IMR-90 (cell line): ENCODE measurements at regions not wholly inside any gene's neighbourhood (a gene's known extent, or its start where the extent isn't known, plus 50 kb on each side); places are given as distances from the start of the nearest gene placed in this dataset.

Source experiments
- ATAC-seq: fragments of 200-7000 bp; cut with Tn5 transposase; 2 replicates; pipeline ENCODE4 v1.9.1; 2020; ENCODE audit warnings: low read depth, mild to moderate bottlenecking, moderate library complexity
- BruUV-seq: library from RNA; stranded (reverse); fragments of 400-500 nt; replicated peaks from 2 replicates; lab custom pipeline; 2021; lab: Mats Ljungman, UMichigan
- CTCF ChIA-PET: fragments of 300-600 bp; formaldehyde crosslinking; extraction: SDS; loops from one replicate; lab custom pipeline; 2021; ENCODE audit warnings: antibody characterized with exemption; lab: Yijun Ruan, JAX
- POLR2A ChIA-PET: fragments of 300-600 bp; sonication (Branson Sonifier 250); formaldehyde crosslinking; loops from one replicate; lab custom pipeline; 2022; ENCODE audit warnings: antibody characterized with exemption; ENCODE audit not compliant: unreplicated experiment; lab: Charles Lee
- DNase-seq: peaks from one replicate; pipeline ENCODE4 v3.0.0; 2013
- H2AFZ ChIP-seq: replicated peaks from 2 replicates; pipeline ENCODE3; 2013; ENCODE audit warnings: low read length, mild to moderate bottlenecking; ENCODE audit not compliant: poor library complexity
- H2AK5ac ChIP-seq: 2 replicates; pipeline ENCODE4 v1.6.1; 2013; ENCODE audit warnings: low read depth, low read length, inconsistent platforms
- H2AK9ac ChIP-seq: replicated peaks from 2 replicates; pipeline ENCODE3; 2013; ENCODE audit warnings: mild to moderate bottlenecking, low read depth, low read length, moderate library complexity; ENCODE audit not compliant: poor library complexity
- H2BK120ac ChIP-seq: 2 replicates; pipeline ENCODE4 v1.6.1; 2013; ENCODE audit warnings: low read depth, low read length, inconsistent platforms
- H2BK15ac ChIP-seq: 3 replicates; pipeline ENCODE4 v1.6.1; 2013; ENCODE audit warnings: low read depth, low read length, inconsistent platforms
- H2BK20ac ChIP-seq: 2 replicates; pipeline ENCODE4 v1.6.1; 2013; ENCODE audit warnings: low read depth, mild to moderate bottlenecking, inconsistent platforms, low read length, moderate library complexity
- H2BK5ac ChIP-seq: 2 replicates; pipeline ENCODE4 v1.6.1; 2013; ENCODE audit warnings: mild to moderate bottlenecking, low read depth, low read length, inconsistent platforms; ENCODE audit not compliant: poor library complexity, severe bottlenecking
- H3K14ac ChIP-seq: replicated peaks from 2 replicates; pipeline ENCODE4 v1.6.1; 2013; ENCODE audit warnings: low read depth, low read length, inconsistent platforms
- H3K18ac ChIP-seq: 2 replicates; pipeline ENCODE4 v1.6.1; 2013; ENCODE audit warnings: low read depth, low read length, control low read depth
- H3K23ac ChIP-seq: 2 replicates; pipeline ENCODE4 v1.6.1; 2013; ENCODE audit warnings: low read depth, low read length, inconsistent platforms
- H3K27ac ChIP-seq: 2 replicates; pipeline ENCODE4 v1.5.1; 2013; ENCODE audit warnings: mild to moderate bottlenecking, control low read depth, low read length; ENCODE audit not compliant: insufficient read depth
- H3K27me3 ChIP-seq: 2 replicates; pipeline ENCODE4 v1.6.1; 2013; ENCODE audit warnings: low read length; ENCODE audit not compliant: control insufficient read depth, insufficient read depth
- H3K36me3 ChIP-seq: 2 replicates; pipeline ENCODE4 v1.6.1; 2013; ENCODE audit warnings: low read length, mixed read lengths; ENCODE audit not compliant: control insufficient read depth, insufficient read depth
- H3K4ac ChIP-seq: 2 replicates; pipeline ENCODE4 v1.6.1; 2013; ENCODE audit warnings: low read depth, low read length, inconsistent platforms
- H3K4me1 ChIP-seq: 2 replicates; pipeline ENCODE4 v1.6.1; 2013; ENCODE audit warnings: low read length, mixed read lengths; ENCODE audit not compliant: control insufficient read depth, insufficient read depth
- H3K4me2 ChIP-seq: 2 replicates; pipeline ENCODE4 v1.6.1; 2013; ENCODE audit warnings: low read depth, mild to moderate bottlenecking, control low read depth, low read length, moderate library complexity
- H3K4me3 ChIP-seq: 2 replicates; pipeline ENCODE4 v1.5.1; 2013; ENCODE audit warnings: low read depth, mild to moderate bottlenecking, control low read depth, low read length, moderate library complexity; ENCODE audit not compliant: insufficient read depth
- H3K56ac ChIP-seq: 2 replicates; pipeline ENCODE4 v1.6.1; 2013; ENCODE audit warnings: low read length, inconsistent platforms; ENCODE audit not compliant: insufficient read depth; ENCODE audit errors: extremely low read depth
- H3K79me1 ChIP-seq, 2 experiments: 2 replicates each; pipeline ENCODE4 v1.6.1; 2013; ENCODE audit warnings: low read length in 2 of 2, inconsistent platforms in 1 of 2, low read depth in 1 of 2
- H3K9ac ChIP-seq: 2 replicates; pipeline ENCODE4 v1.6.1; 2013; ENCODE audit warnings: low read depth, low read length, control low read depth
- H3K9me1 ChIP-seq: 2 replicates; pipeline ENCODE4 v1.6.1; 2013; ENCODE audit warnings: low read length, inconsistent platforms; ENCODE audit not compliant: insufficient read depth
- H3K9me3 ChIP-seq: 2 replicates; pipeline ENCODE4 v1.6.1; 2013; ENCODE audit warnings: low read length; ENCODE audit not compliant: control insufficient read depth, insufficient read depth
- H4K20me1 ChIP-seq: 2 replicates; pipeline ENCODE4 v1.6.1; 2013; ENCODE audit warnings: low read length, inconsistent platforms; ENCODE audit not compliant: insufficient read depth
- H4K5ac ChIP-seq: 2 replicates; pipeline ENCODE4 v1.6.1; 2013; ENCODE audit warnings: mild to moderate bottlenecking, low read depth, low read length, control low read depth
- H4K8ac ChIP-seq, 2 experiments: 2 replicates each; pipeline ENCODE4 v1.6.1; 2013; ENCODE audit warnings: low read depth in 2 of 2, low read length in 2 of 2, control low read depth in 1 of 2, inconsistent platforms in 1 of 2
- H4K91ac ChIP-seq: 2 replicates; pipeline ENCODE4 v1.6.1; 2013; ENCODE audit warnings: low read depth, low read length, inconsistent platforms; ENCODE audit not compliant: insufficient read depth
- CEBPB ChIP-seq: IDR thresholded peaks from 2 replicates; pipeline ENCODE4 v1.6.1; 2012; ENCODE audit warnings: low read depth, low read length, improper control_type of control experiment
- CHD1 ChIP-seq: IDR thresholded peaks from 2 replicates; pipeline ENCODE4 v1.6.1; 2012; ENCODE audit warnings: low read depth, low read length, improper control_type of control experiment
- RAD21 ChIP-seq: IDR thresholded peaks from 2 replicates; pipeline ENCODE4 v1.6.1; 2012; ENCODE audit warnings: low read length, improper control_type of control experiment
- RFX5 ChIP-seq: IDR thresholded peaks from 2 replicates; pipeline ENCODE4 v1.8.0; 2012; ENCODE audit warnings: low read depth, mild to moderate bottlenecking, low read length, moderate library complexity
- WGBS, 2 experiments: methylation state at CpG; one replicate each; pipeline versions ENCODE4 v1.1.5 to v1.1.7; 2013; ENCODE audit warnings: missing lambda C conversion rate in 2 of 2; ENCODE audit not compliant: insufficient read length in 1 of 2; ENCODE audit errors: extremely low coverage in 2 of 2; 5-methylcytosine and 5-hydroxymethylcytosine counted together
- dilution Hi-C: fragments of 300-500 bp; cut with HindIII; formaldehyde crosslinking; loops from one replicate; pipeline ENCODE4 v1.14.3; 2018; ENCODE audit warnings: low sequenced_read_pairs; ENCODE audit not compliant: unreplicated experiment
- in situ Hi-C: fragments of 300-500 bp; cut with MboI; formaldehyde crosslinking; loops from 3 replicates; pipeline ENCODE4 v1.14.3; 2019; ENCODE audit warnings: low sequenced_read_pairs, inconsistent platforms, mixed read lengths
- intact Hi-C: fragments of 100-400 bp; cut with micrococcal nuclease; formaldehyde crosslinking; loops from 2 replicates; pipeline ENCODE4 v1.10.0; 2022
- TF ChIP-seq, protein P1 (sequence below): fragments of 150-350 bp; IDR thresholded peaks from 2 replicates; pipeline ENCODE4 v1.6.1; 2017; ENCODE audit warnings: mild to moderate bottlenecking, antibody characterized with exemption, low read length, low read depth

DNA sequence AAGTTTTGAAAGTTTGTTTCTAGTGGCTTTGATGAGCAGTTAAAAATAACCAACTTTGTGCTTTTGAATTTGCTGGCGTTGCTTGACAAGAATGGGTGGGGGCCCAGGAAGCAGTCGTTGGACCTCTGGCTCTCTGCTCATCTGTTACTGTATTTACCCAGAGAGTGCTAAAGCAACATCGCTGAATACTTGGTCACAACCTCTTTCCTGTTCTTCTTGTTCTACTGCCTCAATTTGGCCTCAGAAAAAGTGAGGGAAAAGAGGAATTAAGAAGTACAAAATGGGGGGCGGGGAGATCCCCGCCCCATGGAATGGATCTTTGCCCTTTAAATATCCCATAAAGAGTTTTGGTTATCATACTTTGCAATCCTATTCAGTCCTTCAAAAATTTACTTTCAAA, 221.5 kb upstream of the G2E3 start:
- no peaks in the 10 kb centered on the region for H3K4me1 ChIP-seq
- CTCF ChIA-PET: no interaction called here

More for the DNA sequence above, 221.5 kb upstream of the G2E3 start:
- no peak overlapping the region for H4K91ac ChIP-seq
- intact Hi-C loops (no loop called here), dilution Hi-C loops (no loop called here), in situ Hi-C loops (no loop called here)
- H2BK15ac ChIP-seq: no peak overlapping the region
- no peak overlapping the region for H2BK20ac ChIP-seq
- WGBS, 2 experiments: no CpG with 5 or more reads among the region's 5 CpGs
- no peak overlapping the region for H2AK9ac ChIP-seq
- no peak for ATAC-seq
- no peak overlapping the region for H3K4me3 ChIP-seq
- POLR2A ChIA-PET: no interaction called here
- no peak overlapping the region for H3K56ac ChIP-seq
- H2BK5ac ChIP-seq: no peak overlapping the region
- no peak overlapping the region for H3K4me2 ChIP-seq
- TF ChIP-seq RAD21: no peak
- TF ChIP-seq RFX5: no peak
- no peak for TF ChIP-seq CHD1
- TF ChIP-seq CEBPB: no peak
- TF ChIP-seq, protein P1, sequence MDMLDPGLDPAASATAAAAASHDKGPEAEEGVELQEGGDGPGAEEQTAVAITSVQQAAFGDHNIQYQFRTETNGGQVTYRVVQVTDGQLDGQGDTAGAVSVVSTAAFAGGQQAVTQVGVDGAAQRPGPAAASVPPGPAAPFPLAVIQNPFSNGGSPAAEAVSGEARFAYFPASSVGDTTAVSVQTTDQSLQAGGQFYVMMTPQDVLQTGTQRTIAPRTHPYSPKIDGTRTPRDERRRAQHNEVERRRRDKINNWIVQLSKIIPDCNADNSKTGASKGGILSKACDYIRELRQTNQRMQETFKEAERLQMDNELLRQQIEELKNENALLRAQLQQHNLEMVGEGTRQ: no peak
- H4K20me1 ChIP-seq: no peaks in the 10 kb centered on the region
- no TSS peak for BruUV-seq
- no peak overlapping the region for H4K5ac ChIP-seq
- no peak overlapping the region for H4K8ac ChIP-seq
- H3K79me1 ChIP-seq: no peaks in the 10 kb centered on the region
- no peak overlapping the region for H3K9ac ChIP-seq
- no peak for DNase-seq
- H3K27me3 ChIP-seq: peaks cover 3% of the 10 kb centered on the region; the same call in 1 of the 2 replicates
- no peak overlapping the region for H3K14ac ChIP-seq
- H2AFZ ChIP-seq: no peak overlapping the region
- no peak overlapping the region for H3K4ac ChIP-seq
- no peaks in the 10 kb centered on the region for H3K9me3 ChIP-seq
- H3K18ac ChIP-seq: no peak overlapping the region
- H3K27ac ChIP-seq: no peak overlapping the region
- H3K23ac ChIP-seq: no peak overlapping the region
- H2BK120ac ChIP-seq: no peak overlapping the region
- H3K9me1 ChIP-seq: no peaks in the 10 kb centered on the region
- H2AK5ac ChIP-seq: no peak overlapping the region
- H3K36me3 ChIP-seq: no peaks in the 10 kb centered on the region
